Adrenal gland (tissue), 5 donors: ENCODE measurements at regions not wholly inside any gene's neighbourhood (a gene's known extent, or its start where the extent isn't known, plus 50 kb on each side); places are given as distances from the start of the nearest gene placed in this dataset.
"Not testable (repeated sequence)": the region's sequence is repeated elsewhere in the genome, so short reads cannot be mapped to it uniquely, and the experiment has no call there.

Experiments
- POLR2A ChIP-seq, 2 donors: fragments of 450-650 bp; IDR thresholded peaks; one replicate each; pipeline ENCODE4 v1.6.1; 2017; ENCODE audit warnings: antibody characterized with exemption in 2 of 2, mild to moderate bottlenecking in 2 of 2, moderate library complexity in 1 of 2
- TF ChIP-seq, protein P1 (sequence below), 6 experiments: fragments of 450-650 bp in 4 of 6; fragments of 200-600 bp in 2 of 6; sonication (generic) in 1 of 6; IDR thresholded peaks; 1 replicate in 5 of 6; 2 replicates in 1 of 6; pipeline versions ENCODE4 v1.5.1 to v1.8.0; 2016 to 2021; ENCODE audit warnings: antibody characterized with exemption in 6 of 6, mild to moderate bottlenecking in 2 of 6, moderate library complexity in 1 of 6
- donor health status: DM: no; HTN: no; CAD: no.

DNA sequence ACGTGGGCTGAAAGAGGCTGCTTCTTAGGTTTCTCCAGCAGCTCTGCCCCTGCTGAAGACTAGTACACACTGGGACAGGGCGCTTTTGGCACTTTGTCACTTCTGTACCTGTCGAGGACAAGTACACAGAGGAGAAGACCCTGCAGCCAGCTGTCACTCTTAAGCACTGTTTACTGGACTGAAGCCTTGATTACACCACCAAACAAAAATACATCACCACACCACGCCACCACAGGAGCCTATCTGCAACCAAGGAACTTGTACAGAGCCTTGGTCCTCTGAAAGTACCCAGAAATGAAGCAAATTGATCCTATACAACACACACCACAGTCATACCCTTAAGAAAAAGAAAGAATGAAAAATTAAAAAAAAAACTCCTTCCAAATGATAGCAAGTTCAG is 1509.5 kb upstream of the TPTE start:
- TF ChIP-seq, protein P1, sequence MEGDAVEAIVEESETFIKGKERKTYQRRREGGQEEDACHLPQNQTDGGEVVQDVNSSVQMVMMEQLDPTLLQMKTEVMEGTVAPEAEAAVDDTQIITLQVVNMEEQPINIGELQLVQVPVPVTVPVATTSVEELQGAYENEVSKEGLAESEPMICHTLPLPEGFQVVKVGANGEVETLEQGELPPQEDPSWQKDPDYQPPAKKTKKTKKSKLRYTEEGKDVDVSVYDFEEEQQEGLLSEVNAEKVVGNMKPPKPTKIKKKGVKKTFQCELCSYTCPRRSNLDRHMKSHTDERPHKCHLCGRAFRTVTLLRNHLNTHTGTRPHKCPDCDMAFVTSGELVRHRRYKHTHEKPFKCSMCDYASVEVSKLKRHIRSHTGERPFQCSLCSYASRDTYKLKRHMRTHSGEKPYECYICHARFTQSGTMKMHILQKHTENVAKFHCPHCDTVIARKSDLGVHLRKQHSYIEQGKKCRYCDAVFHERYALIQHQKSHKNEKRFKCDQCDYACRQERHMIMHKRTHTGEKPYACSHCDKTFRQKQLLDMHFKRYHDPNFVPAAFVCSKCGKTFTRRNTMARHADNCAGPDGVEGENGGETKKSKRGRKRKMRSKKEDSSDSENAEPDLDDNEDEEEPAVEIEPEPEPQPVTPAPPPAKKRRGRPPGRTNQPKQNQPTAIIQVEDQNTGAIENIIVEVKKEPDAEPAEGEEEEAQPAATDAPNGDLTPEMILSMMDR (IDR thresholded peaks at IDR 0.05): not testable (repeated sequence)
- not testable (repeated sequence) for TF ChIP-seq POLR2A (IDR thresholded peaks at IDR 0.05)
